KG1 (cell line): ENCODE measurements at regions not wholly inside any gene's neighbourhood (a gene's known extent, or its start where the extent isn't known, plus 50 kb on each side); places are given as distances from the start of the nearest gene placed in this dataset.

Source experiments
- DNase-seq: peaks from one replicate; lab custom pipeline; 2025; lab: John Stamatoyannopoulos, UW

- no peak for DNase-seq
Measured at GRCh38 chr10:123557366-123558108, 108.6 kb upstream of the GPR26 start.

DNA sequence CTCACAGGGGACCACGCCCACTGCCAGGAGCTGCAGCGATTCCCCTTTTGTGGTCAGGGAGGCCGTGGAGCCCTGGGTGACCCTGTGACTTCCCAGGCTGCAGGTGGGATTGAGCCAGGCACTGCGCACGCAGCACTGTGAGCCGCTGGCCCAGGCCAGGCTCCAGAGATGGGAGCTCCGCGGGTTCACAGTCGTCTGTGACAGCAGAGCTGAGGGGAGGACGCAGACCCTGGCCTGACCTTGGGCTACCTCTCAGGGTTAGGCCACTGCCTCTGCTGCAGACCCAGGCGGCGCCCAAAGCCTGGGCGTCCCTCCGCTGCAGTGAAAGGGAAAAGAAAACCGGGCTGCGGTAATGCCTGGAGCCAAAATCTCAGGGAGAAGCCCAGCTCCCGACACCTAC lies 107.5 kb upstream of the GPR26 start:
- no peak for DNase-seq

DNA sequence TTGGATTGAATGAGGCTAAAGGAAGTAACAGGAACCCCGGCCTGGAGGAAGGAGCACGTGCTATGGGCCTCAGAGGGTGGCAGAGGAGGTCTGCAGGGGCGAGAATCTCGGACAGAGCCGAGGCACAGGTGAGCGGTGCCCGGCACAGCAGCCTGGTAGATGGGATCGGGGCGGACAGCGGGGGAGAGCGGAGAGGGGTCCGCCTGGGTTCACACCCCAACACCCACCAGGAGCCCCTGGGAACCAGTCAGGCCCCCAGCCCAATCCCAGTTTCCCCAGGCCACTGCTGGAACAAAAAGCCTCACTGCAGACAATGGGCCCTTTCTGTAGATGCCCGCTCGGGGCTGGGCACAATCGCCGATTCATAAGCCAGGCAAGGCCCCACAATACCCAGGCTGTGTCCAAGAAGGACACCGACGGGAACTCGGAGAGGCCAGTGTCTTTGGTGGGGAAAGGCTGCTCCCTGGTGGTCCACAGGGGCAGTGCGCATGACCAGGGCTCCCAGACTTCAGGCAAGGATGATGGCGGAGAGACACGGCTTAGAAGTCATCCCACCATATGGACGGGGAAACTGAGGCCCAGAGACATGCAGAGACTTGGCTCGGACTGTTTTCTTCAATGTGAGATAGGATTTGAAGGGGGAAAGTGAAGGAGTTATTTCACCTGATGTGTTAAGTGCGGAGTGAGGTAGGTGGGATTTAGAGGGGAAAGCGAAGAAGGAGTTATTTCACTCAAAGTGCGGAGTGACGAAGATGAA lies 106.9 kb upstream of the GPR26 start:
- peak; percentile 26 for DNase-seq

- no peak for DNase-seq
Measured at GRCh38 chr10:123559823-123560092, 106.4 kb upstream of the GPR26 start.

GRCh38 chr10:123560301-123561140 lies 105.6 kb upstream of the GPR26 start:
- no peak for DNase-seq

GRCh38 chr10:123561141-123561440 lies 105.1 kb upstream of the GPR26 start:
- no peak for DNase-seq

DNA sequence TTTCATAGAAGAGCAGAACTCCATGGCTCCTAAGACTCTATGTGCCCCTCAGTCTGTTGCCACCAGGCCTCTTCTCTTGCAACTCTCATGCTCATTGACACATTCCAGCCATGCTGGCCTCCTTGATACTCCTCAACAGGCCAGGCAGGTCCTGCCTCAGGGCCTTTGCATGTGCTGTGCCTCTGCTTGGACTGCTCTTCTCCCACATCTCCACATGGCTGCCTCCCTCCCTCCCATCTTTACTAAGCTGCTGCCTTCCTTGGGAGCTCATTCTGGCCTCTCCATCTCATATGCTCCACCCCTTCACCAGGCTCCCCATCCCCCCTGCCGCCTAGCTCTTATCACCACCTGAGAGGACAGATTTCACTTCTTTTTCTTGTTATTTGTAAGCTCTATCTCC lies 103.8 kb upstream of the GPR26 start:
- DNase-seq: no peak

DNA sequence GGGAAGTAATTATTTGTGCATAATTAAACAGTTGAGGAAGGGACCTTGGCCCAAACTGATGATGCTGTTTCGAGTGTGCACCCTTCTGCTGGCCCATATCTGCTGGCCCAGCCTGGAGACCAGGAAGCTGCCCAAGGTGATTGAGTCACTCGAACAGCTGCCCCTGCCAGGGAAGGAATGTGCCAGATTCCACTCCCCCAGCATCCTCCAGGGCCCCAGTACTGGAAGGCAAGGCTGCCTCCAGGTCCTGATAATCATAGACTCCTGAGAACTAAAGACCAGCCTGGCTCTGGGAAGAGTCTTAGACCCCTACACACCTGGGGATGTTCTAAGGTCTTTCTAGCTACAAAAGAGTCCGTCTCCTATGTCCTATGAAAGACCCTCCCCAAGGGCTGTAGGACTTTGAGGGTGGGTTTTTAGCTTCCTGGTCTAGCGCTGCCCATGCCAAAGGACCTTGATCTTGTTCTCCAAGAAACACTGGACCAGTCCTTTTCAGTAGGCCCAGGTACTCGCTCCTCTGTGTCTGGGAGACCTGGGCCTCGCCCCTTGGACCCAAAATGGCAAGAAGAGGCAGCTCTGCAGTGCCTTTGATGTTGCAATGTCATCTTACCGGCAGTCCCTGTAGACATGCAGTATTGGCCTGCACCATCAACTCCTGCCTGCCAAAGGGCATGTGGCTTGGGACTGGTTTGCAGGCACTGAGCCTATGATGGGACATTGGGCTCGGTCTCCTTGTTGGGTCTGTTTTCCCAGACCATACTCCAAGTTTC lies 103.2 kb upstream of the GPR26 start:
- DNase-seq: no peak

DNA sequence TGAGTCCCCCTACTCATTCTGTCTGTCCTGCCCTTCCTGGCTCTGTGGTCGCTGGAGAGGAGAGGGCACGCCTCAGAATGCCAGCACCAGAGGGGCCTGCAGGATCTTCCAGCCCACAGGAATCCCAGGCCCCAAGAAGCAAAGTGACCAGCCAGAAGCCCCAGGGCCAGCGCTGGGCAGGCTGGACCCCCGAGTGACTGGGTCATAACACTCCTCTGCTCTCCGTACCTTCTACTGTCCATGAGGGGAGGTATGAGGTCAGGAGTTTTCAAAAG lies 102.6 kb upstream of the GPR26 start:
- no peak for DNase-seq

DNA sequence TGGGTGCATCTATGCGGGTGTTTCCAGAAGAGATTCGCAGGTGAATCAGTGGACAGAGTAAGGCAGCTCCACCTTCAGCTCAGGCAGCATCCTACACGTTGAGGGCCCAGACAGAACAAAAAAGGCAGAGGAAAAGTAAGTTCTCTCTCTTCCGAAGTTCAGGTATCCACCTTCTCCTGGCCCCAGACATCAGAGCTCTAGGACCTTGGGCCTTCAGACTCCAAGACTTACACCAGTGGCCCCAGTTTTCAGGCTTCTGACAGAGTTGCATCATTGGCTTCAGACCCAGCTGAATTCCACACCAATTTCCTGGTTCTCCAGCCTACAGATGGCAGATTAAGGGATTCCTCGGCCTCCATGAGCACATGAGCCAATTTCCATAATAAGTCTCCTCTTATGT lies 102.2 kb upstream of the GPR26 start:
- no peak for DNase-seq

DNA sequence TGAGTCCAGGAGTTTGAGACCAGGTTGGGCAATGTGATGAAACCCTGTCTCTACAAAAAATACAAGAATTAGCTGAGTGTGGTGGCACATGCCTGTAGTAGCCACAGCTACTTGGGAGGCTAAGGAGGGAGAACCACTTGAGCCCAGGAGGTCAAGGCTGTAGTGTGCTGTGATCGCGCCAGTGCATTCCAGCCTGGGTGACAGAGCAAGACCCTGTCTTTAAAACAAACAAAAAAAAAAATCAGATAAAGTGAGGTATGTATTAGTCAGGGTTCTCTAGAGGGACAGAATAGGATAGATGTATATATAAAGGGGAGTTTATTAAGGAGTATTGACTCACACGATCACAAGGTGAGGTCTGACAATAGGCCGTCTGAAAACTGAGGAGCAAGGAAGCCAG lies 101.5 kb upstream of the GPR26 start:
- DNase-seq: no peak

DNA sequence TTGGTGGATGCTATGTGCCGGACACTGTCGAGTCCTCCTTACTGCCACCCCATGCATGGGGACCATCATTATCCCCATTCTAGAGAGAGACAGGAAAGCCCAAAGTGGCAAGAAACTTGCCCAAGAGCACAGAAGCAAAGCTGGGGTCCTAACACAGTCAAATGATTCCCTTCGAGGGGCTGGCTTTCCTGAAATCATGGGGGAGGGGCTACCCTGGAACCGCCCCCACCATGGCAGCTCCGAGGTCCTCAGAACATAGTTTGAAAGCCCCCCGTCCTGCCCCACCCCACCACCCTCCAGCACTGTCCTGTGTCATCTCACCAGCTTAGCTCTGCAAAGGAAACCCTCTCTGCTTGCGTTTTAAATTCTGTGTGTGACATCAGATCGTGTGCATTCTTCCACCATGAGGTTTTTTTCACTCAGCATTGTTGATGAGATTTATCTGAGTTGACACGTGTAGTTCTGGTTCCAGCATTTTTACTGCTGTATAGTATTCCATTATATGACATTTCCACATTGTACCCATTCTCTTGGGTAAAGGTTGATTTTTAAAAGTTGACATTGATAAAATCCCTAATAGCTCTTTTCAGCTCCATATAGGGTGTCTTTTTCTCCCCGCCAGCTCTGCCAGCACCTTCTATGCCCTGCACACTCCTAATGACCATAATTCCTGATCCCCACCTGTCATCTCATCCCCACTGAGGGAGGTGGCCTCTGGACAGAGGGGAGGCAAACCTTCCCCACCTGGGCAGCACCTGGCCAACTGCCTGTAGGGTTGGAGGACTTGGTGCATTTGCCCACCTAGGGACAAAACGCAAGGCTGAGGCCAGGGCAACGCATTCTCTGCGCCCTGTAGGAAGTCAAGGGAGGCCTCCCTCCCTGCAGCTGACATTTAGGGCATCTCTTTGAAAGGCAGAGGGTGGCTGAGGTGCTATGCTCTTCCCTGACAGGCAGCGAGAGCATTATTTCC lies 100.2 kb upstream of the GPR26 start:
- DNase-seq: no peak

GRCh38 chr10:123567984-123568739 lies 98.0 kb upstream of the GPR26 start:
- no peak for DNase-seq

GRCh38 chr10:123568751-123569150 lies 97.4 kb upstream of the GPR26 start:
- DNase-seq: no peak

DNA sequence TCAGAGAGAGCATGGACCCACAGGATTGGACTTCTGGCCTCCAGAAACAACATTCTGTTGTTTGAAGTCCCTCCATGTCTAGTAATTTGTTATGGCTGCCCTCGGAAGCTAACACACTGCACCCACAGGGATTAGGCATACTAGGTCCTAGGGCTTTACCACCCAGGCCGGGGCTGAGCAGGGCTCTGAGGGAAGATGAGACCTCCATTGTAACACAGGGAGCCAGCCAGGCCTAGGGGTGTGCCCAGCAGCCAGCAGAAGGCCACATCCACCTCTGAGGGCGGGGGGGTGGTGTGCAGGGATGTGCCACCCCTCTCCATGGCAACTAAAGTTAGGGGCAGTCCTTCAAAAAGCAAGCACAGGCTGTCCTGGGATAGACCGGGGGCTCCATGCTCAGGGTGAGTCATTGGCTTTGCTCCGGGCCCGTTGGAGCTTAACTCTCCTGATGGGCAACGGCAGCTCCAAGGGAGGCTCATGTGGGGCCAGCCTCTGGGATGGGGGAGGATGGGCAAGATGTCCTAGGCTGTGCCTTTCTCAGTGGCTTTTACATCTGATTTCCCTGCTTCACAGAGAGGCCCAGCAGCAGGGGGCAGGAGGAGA lies 96.6 kb upstream of the GPR26 start:
- no peak for DNase-seq

DNA sequence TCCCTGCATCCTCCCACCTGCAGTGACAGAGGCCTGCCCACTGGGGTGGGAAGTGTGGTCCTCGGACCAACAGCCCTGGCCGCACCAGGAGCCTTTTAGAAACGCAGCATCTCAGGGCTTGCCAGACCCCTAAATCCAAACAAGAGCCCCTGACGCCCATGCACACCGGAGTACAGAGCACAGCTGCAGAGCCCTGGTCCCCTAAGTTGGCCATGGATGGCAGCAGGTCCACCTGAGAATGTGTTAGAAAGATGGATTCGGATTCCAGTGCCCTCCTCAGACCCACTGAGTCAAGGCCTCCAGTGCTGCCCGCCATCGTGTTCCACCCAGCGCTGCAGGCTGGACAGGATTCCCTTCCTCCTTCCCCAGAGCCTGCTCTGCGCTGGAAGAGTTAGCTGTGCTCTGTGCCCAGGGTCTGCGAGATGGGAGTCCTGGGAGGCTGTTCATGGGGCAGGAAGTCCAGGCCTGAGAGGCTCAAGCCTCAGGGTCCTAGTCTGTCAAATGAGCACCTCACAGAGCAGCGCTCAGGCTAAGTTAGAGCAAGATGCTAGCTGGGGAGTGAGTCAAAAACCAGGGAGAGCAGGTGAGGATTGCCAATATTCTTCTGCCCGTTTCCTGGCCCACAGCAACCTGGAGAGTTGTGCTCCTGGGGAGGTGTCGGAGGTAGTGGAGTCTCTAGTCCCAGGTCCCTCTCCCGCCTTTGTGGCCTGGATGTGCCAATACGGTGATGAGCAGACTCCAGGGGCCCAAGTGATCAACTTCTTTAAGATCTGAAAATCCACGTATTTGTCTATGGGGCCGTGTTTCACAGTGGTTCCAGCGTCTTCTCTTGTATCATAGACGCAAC lies 95.9 kb upstream of the GPR26 start:
- DNase-seq: no peak

DNA sequence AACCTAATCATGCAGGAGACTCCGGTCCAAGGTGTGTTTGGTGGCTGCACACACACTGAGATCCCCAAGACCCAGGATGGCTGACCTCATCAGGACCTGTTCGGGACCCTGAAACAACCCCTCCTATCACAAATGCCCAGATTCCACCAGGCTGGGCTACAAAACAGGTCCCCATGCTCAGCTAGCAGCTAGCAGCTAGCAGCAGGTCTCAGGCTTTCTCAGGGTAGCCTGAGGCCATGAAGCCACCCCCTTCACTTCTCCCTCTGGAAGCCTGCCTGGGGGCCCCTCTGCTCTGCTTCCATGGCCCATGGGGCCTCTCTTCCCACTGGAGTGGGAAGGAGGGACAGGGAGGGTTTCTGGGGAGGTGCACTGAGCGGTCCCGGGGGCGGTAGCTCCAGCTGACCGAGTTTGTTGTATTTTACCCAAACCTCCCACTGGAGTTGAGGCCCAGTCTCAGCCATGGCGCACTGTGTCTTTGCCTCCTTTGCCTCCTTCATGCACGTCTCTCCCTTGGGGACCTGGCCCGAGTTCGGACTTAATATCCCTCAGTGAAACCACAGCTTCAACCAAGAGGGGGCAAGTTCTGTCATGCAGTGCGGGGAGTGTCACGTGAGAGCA lies 95.1 kb upstream of the GPR26 start:
- no peak for DNase-seq

- no peak for DNase-seq
Measured at GRCh38 chr10:123571978-123572377, 94.2 kb upstream of the GPR26 start.
